Activated T-cell treated with anti-CD3 and anti-CD28 coated beads, Interleukin-2, amount 50 U/mL, for 4 hours (primary cell): ENCODE measurements at regions not wholly inside any gene's neighbourhood (a gene's known extent, or its start where the extent isn't known, plus 50 kb on each side); places are given as distances from the start of the nearest gene placed in this dataset.

Source experiments
- ATAC-seq, 2 donors: fragments of 200-7000 bp; cut with Tn5 transposase; one replicate each; pipeline ENCODE4 v1.10.0; 2021
- DNase-seq: peaks from one replicate; pipeline ENCODE4 v3.0.0-alpha.2; 2020
- H3K27me3 Mint-ChIP-seq: one replicate; pipeline ENCODE4 v1.8.0; 2021; ENCODE audit warnings: low read depth, mixed read lengths
- H3K36me3 Mint-ChIP-seq: one replicate; pipeline ENCODE4 v1.8.0; 2022; ENCODE audit warnings: mixed read lengths; ENCODE audit not compliant: insufficient read depth
- H3K4me1 Mint-ChIP-seq: one replicate; pipeline ENCODE4 v1.8.0; 2021; ENCODE audit warnings: low read depth, mixed read lengths
- H3K4me3 Mint-ChIP-seq: one replicate; pipeline ENCODE4 v1.8.0; 2021; ENCODE audit warnings: mild to moderate bottlenecking, moderate library complexity, mixed read lengths
- H3K9me3 Mint-ChIP-seq: one replicate; pipeline ENCODE4 v1.8.0; 2021; ENCODE audit warnings: mixed read lengths

GRCh38 chrX:45885931-45886330 lies 659.3 kb downstream of the ZNF674 start:
- no peaks in the 10 kb centered on the region for H3K27me3 Mint-ChIP-seq
- H3K4me3 Mint-ChIP-seq = no peak overlapping the region
- no peaks in the 10 kb centered on the region for H3K36me3 Mint-ChIP-seq
- ATAC-seq = no peak
- no peaks in the 10 kb centered on the region for H3K9me3 Mint-ChIP-seq
- H3K4me1 Mint-ChIP-seq = peaks cover 6% of the 10 kb centered on the region
- DNase-seq = no peak

DNA sequence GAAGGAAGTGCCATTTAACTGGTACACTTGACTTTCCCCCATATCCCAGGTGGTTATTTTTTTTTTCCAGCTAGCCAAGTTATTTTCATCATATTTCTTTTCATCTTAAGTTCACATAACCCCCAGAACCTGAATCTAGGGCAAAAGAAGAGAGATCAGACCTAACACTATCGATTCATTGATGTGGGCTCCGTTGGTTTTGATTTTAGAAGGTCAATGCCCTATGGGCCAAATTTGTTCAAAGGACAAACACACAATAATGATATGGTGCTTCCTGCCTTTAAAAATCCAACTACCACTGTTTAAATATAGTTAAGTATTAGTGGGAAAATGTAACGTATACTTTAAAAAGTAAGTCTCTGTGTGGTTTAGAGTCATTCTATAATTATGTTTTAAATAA lies 665.7 kb downstream of the ZNF674 start:
- Mint-ChIP-seq H3K36me3 (no peaks in the 10 kb centered on the region), H3K9me3 (no peaks in the 10 kb centered on the region), H3K4me3 (no peak overlapping the region), H3K27me3 (no peaks in the 10 kb centered on the region), H3K4me1 (peaks cover 3% of the 10 kb centered on the region)
- no peak for DNase-seq
- ATAC-seq = no peak

DNA sequence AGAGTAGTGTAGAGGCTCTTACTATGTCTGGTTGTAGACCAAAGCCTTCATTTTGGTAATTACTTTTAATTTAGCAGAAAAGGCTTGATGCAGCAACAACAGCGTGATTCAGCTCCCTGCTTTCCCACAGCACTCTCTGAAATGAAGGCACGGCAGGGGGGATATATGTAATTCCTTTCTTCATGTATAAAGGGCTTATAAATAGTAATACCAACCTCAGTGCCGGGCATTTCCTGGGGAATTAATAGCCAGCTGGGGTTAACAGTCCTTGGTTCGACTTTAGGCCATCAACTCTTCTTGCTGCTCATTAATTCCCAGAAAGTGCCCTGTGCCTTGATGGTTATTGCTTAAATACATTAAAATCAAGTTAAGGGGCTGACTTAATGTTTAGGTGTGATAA lies 669.0 kb downstream of the ZNF674 start:
- Mint-ChIP-seq H3K27me3 (no peaks in the 10 kb centered on the region), H3K4me1 (no peaks in the 10 kb centered on the region), H3K9me3 (no peaks in the 10 kb centered on the region), H3K4me3 (no peak overlapping the region), H3K36me3 (no peaks in the 10 kb centered on the region)
- ATAC-seq = no peak
- no peak for DNase-seq

GRCh38 chrX:45873781-45874180 lies 671.4 kb downstream of the ZNF674 start:
- Mint-ChIP-seq H3K27me3 (no peaks in the 10 kb centered on the region), H3K4me3 (no peak overlapping the region), H3K36me3 (no peaks in the 10 kb centered on the region), H3K9me3 (no peaks in the 10 kb centered on the region), H3K4me1 (no peaks in the 10 kb centered on the region)
- ATAC-seq = no peak
- no peak for DNase-seq

DNA sequence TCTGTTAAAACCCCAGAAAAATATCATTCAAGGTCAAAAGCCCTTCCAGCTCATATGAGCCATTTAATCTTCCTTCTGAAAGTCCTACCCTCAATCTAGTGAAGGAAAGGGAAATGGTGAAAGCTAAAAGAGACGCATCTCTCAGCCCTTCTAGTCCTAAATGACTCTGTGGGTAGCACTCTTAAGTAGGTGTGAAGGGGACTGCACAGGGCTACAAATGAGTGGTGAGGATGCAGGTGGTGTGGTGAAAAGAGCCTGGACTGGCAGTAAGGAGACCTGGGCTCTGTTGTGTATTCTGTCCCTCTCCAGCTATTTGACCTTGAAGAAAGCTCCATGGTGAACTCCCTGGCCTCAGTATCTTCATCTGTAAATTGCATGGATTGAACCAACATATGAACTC lies 671.8 kb upstream of the DIPK2B start:
- H3K4me3 Mint-ChIP-seq = no peak overlapping the region
- ATAC-seq (no peak), DNase-seq (no peak)
- peaks cover 2% of the 10 kb centered on the region for H3K4me1 Mint-ChIP-seq
- no peaks in the 10 kb centered on the region for H3K36me3 Mint-ChIP-seq
- no peaks in the 10 kb centered on the region for H3K27me3 Mint-ChIP-seq
- H3K9me3 Mint-ChIP-seq = no peaks in the 10 kb centered on the region

DNA sequence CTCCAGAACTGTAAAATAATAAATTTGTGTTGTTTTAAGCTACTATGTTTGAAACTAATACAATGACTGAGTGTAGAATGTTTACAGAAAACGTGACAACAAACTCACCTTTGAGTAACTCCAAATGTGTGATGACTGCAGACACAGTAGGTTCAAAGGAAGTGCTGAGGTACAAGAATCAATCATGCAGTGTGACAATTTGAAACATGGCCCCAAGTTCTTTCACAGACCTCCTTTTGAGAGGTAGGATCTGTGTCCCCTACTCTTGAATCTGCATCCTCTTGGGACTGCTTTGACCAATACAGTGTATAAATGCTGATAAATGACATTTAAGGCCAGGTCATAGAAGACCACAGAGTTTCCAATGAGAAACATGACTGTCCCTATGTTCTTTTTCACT lies 667.7 kb upstream of the DIPK2B start:
- peak in 1 of 2 donors; percentile 54 for ATAC-seq
- Mint-ChIP-seq H3K9me3 (no peaks in the 10 kb centered on the region), H3K4me3 (no peak overlapping the region)

DNA sequence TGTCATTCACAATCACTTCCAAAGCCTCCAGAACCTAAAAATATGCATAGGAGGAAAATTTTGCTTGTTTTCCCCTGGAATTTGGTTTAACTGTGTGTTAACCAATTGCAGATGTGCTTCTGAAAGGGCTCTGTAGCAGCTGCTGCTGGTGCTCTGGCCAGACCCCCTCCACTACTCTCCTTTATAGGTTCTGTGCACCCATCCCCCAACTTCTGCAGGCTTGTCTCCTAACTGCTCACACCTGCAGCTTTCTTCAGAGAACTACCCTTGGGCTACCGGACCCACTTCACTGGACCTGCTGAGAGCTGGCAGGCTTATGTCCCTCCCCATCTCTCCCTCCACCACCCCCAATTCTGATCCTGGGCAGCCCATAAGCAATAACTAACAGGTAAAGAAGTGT lies 662.1 kb upstream of the DIPK2B start:
- no peak overlapping the region for H3K4me3 Mint-ChIP-seq
- H3K36me3 Mint-ChIP-seq = no peaks in the 10 kb centered on the region
- H3K9me3 Mint-ChIP-seq = no peaks in the 10 kb centered on the region

More for the DNA sequence above, 667.7 kb upstream of the DIPK2B start:
- no peak for DNase-seq
- Mint-ChIP-seq H3K27me3 (no peaks in the 10 kb centered on the region), H3K4me1 (peaks cover 2% of the 10 kb centered on the region), H3K36me3 (no peaks in the 10 kb centered on the region)

DNA sequence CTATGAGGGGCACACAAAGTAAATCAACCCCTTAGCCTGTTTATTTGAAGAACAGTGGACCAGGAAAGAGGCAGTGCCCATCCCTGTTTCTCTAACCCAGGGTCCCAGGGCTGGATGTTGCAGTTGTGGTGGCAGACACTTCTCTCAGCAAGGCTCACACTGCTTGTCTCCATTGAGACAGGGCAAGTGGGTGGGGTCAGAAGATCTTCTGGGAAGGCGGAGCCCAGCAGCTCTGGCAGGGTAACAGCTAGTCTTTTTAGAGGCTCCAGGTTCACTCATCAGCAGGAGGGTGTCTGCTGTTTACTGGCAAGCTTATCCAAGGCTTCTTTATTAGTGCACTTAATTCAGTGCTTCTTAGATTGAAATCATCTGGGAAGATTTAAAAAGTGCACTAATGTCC lies 659.8 kb upstream of the DIPK2B start:
- ATAC-seq (no peak), DNase-seq (no peak)
- H3K27me3 Mint-ChIP-seq = no peaks in the 10 kb centered on the region
- no peaks in the 10 kb centered on the region for H3K9me3 Mint-ChIP-seq
- H3K4me3 Mint-ChIP-seq = no peak overlapping the region
- H3K36me3 Mint-ChIP-seq = no peaks in the 10 kb centered on the region
- no peaks in the 10 kb centered on the region for H3K4me1 Mint-ChIP-seq

More for the DNA sequence above, 662.1 kb upstream of the DIPK2B start:
- DNase-seq = no peak
- Mint-ChIP-seq H3K27me3 (no peaks in the 10 kb centered on the region), H3K4me1 (no peaks in the 10 kb centered on the region)
- no peak for ATAC-seq

DNA sequence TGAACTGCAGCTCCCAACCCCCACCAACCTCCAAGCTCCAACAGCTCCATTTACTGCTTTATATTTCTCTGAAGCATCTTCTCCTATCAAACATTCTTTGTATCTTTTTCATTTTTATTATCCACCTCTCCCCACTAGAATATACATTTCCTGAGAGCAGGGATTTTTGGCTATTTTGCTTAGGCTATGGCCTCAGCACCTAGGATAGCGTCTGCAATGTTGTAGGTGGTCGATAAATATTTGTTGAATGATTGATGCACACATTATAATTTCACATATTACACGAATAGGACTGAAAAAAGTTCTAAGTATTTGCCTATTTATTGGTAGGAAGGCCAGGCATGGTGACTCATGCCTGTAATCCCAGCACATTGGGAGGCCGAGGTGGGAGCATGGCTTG lies 658.7 kb upstream of the DIPK2B start:
- Mint-ChIP-seq H3K9me3 (no peaks in the 10 kb centered on the region), H3K36me3 (no peaks in the 10 kb centered on the region), H3K4me3 (no peak overlapping the region), H3K27me3 (no peaks in the 10 kb centered on the region), H3K4me1 (peaks cover 3% of the 10 kb centered on the region)
- DNase-seq (no peak), ATAC-seq (no peak)

- Mint-ChIP-seq H3K27me3 (no peaks in the 10 kb centered on the region), H3K36me3 (peaks cover 6% of the 10 kb centered on the region), H3K4me3 (peak overlapping the region; percentile 61), H3K9me3 (no peaks in the 10 kb centered on the region), H3K4me1 (peaks cover 28% of the 10 kb centered on the region)
- ATAC-seq = peak; percentile 9 to 23
- DNase-seq = no peak
Measured at GRCh38 chrX:45852884-45853283, 652.2 kb upstream of the DIPK2B start.

DNA sequence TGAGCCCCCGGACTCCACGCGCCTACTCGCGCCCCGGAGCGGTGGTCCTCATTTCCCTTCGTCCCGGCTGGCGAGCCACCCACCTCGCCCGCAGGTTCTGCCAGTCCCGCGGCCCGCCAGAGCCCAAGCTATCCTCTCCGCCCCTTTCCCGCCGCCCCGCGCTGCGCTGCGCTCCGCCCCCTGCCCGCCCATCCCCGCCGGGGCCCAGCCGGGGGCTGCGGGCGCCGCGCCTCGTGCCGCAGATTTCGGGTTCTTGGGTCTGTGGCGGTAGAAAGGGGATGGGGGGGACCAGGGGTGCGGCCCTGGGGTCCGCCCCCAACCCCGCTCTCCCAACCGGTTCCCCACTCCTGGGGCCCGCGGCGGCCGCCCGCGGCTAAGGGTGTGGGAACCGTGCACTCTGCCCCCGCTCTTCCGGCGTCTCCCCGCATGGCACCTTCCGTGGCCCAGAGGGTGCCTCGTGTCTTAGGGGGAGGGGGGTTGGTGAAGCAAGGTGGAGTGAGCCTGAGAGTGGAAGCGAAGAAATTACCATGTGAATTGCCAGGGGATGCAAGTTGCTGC lies 650.8 kb upstream of the DIPK2B start:
- H3K9me3 Mint-ChIP-seq = no peaks in the 10 kb centered on the region

DNA sequence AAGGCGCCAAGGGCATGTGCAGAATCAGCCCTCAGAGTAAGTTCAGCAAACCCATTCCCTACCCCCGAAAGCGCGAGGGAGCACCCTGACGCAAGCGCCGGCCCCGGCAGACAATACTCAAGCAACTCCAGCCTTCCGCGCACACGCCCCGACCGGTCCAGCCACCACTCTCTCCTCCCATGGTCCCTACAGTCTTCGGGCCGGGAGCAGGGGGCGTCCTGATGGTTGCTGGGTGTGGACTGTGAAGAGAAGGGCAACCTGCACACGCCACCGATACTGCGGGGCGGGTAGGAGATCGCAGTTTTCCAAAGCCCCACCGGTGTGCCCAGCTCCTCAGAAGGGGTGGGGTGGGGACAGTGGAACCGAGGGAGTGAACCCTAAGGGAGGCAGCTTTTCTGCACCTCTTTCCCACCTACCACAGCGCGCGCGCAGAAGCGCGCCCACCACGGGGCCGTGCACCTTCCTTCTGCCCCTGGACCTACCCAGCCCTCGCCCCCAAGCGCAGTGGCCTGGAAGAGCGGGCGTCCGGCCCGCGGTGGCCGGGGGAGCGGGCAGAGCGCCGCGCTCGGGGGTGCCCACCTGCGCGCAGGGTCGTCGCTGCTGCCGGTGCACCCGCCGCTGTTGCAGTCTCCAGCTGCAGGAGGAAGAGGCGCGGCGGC lies 650.2 kb upstream of the DIPK2B start:
- ATAC-seq = peak; percentile 35
- no peaks in the 10 kb centered on the region for H3K9me3 Mint-ChIP-seq
- H3K4me1 Mint-ChIP-seq = peaks cover 31% of the 10 kb centered on the region
- H3K4me3 Mint-ChIP-seq = peak overlapping the region; percentile 98
- no peaks in the 10 kb centered on the region for H3K27me3 Mint-ChIP-seq
- peaks cover 12% of the 10 kb centered on the region for H3K36me3 Mint-ChIP-seq
- peak; percentile 20 for DNase-seq

More for the DNA sequence above, 650.8 kb upstream of the DIPK2B start:
- ATAC-seq (peak; percentile 79 to 81), DNase-seq (peak; percentile 55)
- Mint-ChIP-seq H3K36me3 (peaks cover 9% of the 10 kb centered on the region), H3K27me3 (no peaks in the 10 kb centered on the region), H3K4me3 (peak overlapping the region; percentile 98), H3K4me1 (peaks cover 28% of the 10 kb centered on the region)

DNA sequence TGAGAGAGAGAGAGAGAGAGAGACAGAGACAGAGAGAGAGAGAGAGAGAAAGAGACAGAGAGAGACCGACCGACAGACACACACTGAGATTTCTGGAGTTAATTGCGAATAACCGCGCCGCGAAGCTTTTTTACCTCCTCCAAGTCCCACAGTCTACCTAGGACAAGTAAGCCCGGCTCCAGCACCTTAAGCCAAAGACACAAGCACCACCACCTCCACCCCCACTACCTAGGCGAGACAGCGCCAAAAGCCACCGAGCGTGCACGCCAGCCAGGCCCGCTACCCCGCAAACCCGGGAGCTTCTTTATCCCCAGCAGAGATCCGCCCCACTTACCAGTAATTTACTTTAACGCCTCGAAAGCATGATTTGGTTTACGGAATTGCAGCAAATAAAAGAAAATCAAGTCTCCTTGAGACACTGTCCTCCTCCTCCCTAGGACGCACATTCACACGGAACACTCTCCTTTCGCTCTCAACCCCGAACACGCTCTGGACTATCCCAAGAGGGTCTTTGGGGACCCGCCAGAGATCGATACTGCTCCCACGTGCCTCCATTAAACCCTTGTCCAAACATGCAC lies 649.6 kb upstream of the DIPK2B start:
- H3K4me1 Mint-ChIP-seq = peaks cover 34% of the 10 kb centered on the region
- H3K27me3 Mint-ChIP-seq = no peaks in the 10 kb centered on the region
- peak overlapping the region; percentile 98 for H3K4me3 Mint-ChIP-seq
- peaks cover 13% of the 10 kb centered on the region for H3K36me3 Mint-ChIP-seq
- no peaks in the 10 kb centered on the region for H3K9me3 Mint-ChIP-seq
- no peak for ATAC-seq
- peak; percentile 34 for DNase-seq

- Mint-ChIP-seq H3K4me1 (peaks cover 33% of the 10 kb centered on the region), H3K27me3 (no peaks in the 10 kb centered on the region), H3K4me3 (peak overlapping the region; percentile 98), H3K9me3 (no peaks in the 10 kb centered on the region), H3K36me3 (peaks cover 13% of the 10 kb centered on the region)
- no peak for ATAC-seq
- no peak for DNase-seq
Measured at GRCh38 chrX:45849261-45849862, 648.7 kb upstream of the DIPK2B start.

- no peaks in the 10 kb centered on the region for H3K9me3 Mint-ChIP-seq
- peaks cover 24% of the 10 kb centered on the region for H3K36me3 Mint-ChIP-seq
- no peak for DNase-seq
- H3K4me1 Mint-ChIP-seq = peaks cover 36% of the 10 kb centered on the region
- H3K4me3 Mint-ChIP-seq = peak overlapping the region; percentile 71
- ATAC-seq = no peak
- H3K27me3 Mint-ChIP-seq = no peaks in the 10 kb centered on the region
Measured at GRCh38 chrX:45847961-45848360, 647.3 kb upstream of the DIPK2B start.
